Stimulated activated CD4-positive, alpha-beta T cell treated with anti-CD3 and anti-CD28 coated beads, Interleukin-15, amount 100 ng/mL, for 24 hours (primary cell): ENCODE measurements at regions not wholly inside any gene's neighbourhood (a gene's known extent, or its start where the extent isn't known, plus 50 kb on each side); places are given as distances from the start of the nearest gene placed in this dataset.

Experiments used
- DNase-seq: peaks from one replicate; pipeline ENCODE4 v3.0.0-alpha.2; 2020

DNA sequence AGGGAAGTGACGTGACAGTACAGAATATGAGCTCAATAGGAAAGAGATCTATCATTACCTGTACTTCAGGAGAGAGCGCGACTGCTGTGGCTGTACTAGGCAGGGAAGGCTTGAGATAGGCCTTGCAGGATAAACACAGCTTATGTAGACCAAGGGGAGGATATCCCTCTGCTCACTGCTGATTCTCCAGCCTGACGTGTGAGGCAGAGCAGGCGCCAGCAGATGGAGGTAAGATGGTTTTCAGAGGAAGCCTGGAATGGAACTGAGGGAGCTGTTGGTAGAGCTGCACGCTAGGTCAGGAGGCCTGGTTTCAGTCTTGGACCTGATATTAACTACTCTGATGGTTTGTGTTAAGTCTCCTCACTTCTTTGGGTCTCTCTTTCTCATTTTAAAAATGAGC is 291.4 kb downstream of the YTHDC2 start:
- DNase-seq, result no peak

DNA sequence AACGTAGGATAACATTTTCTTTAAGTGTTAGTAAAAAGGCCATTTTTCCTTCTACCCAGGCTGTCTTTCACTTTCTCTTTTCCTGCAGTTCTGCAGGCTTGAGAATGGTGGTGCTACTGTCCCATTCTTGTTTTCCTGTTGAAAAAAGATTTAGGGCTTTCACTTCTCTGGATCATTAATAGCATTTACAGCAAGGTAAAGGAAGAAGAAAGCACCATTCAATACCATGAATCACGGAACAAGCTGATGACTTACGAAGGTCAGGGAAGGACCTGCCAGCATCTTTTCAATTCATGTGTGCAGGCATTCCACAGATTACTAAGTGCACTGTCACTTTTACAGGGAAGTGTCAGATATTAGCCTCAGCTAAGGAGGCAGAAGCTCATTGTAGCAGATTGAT is 292.8 kb downstream of the YTHDC2 start:
- DNase-seq, result no peak

DNA sequence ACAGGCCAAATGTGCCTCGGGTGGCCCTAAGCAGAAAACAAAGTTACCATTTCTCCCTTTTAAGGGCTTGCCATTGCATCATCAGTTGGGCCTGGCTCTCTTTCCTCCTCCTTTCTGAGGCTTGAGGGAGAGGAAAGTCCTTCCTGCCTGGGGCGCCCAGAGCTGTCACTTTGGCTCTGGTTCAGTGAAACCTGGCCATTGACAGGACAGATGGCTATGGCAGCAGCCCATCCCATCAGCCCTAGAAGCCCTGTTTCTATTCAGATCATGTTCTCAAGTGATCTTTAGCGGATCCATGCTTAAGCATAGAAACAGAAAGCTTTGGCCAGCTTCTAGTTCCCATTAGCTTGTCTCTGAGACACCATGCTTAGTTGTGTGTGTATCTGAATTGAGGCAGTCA is 293.4 kb downstream of the YTHDC2 start:
- DNase-seq, result no peak

DNA sequence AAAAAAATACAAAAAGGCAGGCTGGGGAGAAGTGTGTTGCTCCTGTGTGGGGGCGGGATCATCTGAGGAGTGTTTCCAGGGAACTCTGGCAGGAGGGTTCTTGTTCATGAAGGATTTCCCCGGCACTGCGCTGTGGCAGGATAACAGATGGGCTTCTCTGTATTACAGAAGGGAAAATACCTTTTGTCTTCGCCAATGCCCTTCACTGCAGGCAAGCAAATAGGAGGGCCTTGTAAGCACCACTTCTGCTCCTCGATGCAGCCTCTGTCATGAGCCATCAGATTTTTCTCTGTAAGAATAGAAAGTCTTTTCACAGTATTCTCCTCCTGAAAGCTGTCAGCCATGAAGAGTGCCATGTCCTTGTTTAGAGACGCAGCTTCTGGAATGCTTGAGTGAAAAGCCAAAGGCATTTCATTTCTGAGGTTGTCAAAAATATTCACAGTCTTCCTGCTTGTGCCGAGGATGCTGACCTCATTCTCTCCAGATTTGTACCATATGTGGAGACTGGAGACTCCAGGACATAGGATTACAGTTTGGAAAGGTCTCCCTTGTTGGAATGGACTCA is 294.0 kb downstream of the YTHDC2 start:
- DNase-seq, result no peak

DNA sequence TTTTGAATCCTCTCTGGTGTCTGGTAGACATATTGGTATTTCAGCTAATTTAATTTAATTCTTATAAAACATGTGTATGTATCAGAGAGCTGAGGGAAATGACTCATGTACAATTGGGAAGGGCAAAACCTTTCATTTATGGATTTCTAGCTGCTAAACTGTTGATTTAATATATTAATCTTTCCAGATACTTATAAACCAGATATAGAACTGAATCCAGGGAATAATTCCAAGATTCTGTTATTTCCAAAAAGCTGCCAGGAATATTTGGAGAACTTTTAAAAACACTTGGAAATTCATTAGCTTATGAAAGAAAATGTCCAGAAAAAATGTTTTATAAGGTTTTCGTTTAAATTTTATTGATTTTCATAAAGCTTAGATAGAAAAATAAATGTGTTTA is 295.5 kb downstream of the YTHDC2 start:
- no peak for DNase-seq

DNA sequence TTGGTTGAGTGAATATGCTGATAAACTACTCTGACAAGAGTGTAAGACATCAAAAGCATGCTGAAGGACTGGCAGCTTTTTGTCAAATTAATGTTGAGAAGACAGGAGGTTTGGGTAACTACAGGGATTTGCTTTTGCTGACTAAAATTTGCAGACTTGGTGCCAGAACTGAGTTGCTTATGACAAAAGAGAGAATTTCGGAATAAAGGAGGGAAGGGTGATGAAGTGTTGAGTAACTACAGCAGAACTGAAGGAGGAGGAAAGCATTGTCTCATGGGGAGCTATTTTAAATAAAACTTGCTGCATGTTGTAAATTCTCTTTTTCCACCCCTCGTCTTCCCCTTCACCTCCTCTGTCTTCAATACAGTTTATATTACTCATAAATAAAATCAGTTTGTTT is 296.1 kb downstream of the YTHDC2 start:
- no peak for DNase-seq

DNA sequence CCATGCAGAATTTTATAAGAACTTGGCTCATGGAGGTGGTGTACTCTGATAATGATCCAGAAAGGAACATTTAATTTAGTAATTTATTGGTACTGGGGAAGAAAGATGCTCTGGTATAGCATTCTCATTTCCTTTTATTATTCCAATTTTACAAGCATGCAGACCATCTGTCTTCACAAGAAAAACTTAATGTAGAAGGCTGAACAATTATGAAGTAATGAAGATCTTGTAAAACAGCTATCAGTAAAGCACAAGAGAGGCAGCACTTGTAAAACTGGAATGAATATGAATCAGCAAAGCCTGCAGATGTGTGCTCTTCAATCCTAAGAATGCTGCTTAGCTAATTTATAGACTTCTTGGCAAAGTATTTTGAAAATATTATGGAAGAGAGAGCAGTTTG is 300.0 kb downstream of the YTHDC2 start:
- no peak for DNase-seq

DNA sequence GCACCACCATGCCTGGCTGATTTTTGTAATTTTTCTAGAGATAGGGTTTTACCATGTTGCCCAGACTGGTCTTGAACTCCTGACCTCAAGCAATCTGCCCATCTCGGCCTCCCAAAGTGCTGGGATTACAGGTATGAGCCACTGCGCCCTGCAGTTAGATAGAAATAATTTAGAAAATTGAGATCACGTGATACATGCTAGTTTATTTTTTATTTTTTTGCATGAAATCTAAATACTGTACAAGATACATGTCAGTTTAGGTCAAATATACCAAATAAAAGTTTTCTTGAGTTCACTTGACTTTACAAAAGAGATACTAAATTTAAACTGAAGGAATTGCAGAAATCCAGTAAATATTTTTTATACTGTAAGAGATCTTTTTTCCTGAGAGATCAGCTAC is 304.2 kb downstream of the YTHDC2 start:
- DNase-seq, result no peak

DNA sequence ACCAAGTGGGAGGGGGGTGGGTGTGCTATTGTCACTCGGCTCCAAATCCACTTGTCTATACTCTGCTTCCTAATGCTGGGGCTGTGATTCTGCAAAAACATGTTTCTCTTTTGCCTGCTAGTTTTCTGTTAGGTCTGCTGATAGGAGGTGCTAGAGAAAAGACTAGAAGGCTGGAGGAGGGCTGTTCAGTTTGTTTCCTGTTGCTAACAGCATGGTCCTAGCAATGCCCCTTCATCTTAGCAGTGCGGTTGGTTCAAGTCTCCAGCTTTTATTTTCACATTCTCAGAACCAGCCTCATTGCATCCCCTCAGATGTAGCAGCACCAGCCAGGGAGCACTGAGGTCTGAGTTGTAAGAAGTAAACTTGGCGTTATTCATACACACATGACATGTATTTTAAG is 310.2 kb downstream of the YTHDC2 start:
- DNase-seq, result no peak

DNA sequence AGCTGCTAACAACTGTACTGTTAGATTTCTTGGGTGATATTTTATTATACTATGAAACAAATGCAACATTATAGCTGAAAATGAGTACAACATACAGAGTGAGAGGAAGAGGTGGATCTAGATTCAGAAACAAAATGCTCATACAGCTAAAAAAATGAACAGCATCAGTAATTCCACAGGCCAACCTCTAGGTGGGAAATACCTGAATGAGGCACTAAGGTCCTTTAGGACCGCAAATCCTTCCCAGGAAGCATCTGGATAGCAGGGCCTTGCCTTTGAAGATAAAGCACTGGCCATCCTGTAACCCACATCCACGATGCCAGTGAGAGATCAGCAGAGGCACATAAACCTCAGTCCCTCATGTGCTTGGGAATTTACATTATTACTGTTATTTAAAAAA is 310.8 kb downstream of the YTHDC2 start:
- no peak for DNase-seq

DNA sequence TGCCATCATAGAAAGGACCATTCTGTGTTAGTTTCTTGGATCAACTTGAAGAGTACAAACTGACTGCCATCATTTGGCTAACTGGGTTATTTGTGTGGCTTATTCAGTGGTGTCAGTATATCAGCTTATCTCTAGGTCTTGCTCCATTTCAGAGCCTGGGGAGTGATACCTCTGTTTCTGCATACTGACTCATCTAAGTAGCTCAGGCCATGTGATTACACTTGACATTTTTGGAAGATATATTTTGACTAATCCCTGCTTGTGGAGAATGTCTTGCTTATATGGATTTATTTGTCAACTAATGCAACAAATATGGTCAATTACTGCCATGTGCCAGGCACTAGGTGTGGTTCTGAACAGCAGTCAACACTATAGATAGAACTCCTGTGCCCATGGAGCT is 311.7 kb downstream of the YTHDC2 start:
- DNase-seq, result no peak

DNA sequence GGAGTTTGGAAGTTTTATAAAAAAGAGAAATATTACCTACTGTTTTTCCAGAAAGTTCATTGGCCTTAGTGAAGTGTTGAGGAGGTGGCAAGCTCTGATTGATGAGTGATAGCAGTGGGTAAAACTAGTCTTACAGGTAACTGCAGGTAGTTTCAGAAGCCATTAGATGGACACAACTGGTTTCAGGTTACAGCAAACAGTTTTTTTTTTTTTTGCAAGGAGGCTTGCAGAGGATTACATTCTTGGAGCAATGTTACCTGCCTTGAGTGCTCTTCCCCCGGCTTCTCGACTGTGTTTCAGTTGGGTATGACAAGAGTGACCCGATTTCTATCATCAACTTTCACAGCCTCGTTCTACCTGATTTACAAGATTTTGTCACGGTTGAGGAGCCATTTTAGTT is 333.4 kb downstream of the YTHDC2 start:
- no peak for DNase-seq

DNA sequence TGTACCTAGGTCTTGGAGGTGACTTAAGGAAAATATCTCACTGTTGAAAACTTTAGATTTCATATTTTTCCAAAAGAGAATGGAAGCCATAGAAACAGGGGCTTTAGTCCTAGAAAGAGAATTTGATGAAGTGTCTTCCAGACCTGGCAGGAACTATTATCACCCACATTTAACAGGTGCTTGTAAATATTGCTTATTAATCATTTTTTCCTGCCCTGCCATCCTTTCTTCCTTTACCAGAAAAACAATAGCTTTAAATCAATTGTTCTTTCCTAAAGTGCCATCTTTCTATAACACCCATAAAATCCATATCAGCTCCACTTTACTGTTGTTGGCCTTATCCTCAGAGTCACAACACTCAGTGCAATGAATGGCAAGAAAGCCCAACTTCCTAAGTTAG is 350.9 kb downstream of the YTHDC2 start:
- DNase-seq, result no peak

DNA sequence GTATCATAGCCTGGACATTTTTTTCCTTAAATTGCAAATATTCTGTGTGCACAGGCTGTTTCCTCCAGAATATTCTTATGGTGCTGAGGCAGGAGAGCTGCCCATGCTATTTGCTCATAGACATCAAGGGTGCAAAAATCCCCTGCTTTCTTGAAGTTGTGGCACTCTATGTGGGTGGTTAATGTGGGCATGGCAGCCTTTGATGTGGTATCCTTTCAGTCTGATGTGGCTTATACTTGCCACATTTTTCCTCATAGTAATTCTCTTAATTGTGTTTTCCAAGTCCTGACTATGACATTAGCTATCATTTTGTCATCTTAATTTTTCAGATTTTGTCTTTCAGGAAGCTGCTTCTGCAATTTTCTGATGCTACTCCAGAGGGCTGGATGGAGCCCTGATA is 353.3 kb downstream of the YTHDC2 start:
- DNase-seq, result no peak

DNA sequence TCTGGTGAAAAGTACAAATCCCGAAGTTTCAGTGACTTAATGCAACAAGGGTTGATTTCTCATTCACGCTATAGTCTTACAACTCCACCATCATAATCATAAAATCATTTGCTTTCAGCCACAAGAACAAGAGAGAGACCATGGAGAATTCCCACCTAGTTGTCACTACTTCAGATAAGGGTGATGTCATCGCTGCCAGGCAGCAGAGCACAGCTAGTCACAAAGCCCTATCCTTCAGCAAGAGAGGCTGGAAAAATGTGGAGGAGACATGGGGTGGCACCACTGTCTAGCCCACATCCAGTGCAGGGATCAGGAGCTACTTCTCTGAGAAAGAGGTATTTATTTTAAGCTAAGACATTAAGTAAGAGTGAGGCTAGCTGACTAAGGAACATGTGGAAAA is 356.1 kb downstream of the YTHDC2 start:
- no peak for DNase-seq

DNA sequence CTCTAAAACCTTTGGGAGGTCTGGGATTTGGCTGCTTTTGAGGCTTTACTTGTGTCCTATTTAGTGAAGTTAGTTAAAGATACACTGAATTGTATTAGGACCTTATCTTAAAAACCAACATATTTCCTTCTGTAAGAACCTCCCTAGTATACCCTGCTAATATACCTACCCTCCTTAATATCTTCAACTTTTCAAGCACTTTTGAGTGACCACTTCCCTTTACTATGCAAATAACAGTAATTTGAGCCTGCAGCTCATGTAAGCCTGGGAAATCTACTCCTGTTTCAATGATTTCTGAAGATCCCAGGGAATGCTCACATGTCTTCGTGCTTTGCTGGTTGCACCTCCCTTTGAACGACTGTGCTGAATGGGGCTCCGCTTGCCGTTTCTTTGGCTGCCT is 358.5 kb downstream of the YTHDC2 start:
- DNase-seq, result no peak

DNA sequence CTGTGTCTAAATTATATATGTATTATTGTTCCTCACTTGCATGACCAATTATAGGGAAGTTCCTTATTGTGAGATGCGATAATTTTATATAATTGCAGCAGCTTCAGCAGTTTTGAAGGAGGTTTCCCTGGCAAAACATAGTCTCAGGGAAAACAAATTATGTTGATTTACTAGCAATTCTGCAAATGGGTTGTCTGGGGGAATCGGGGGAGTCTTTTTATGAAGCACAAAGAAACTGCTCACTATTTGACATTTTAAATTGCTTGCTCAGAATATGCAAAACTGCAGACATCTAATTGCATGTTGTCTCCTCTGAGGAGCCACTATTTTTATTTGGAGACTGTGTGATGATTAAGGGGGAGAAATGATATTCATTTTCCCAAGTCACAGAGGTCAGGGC is 361.6 kb downstream of the YTHDC2 start:
- no peak for DNase-seq

DNA sequence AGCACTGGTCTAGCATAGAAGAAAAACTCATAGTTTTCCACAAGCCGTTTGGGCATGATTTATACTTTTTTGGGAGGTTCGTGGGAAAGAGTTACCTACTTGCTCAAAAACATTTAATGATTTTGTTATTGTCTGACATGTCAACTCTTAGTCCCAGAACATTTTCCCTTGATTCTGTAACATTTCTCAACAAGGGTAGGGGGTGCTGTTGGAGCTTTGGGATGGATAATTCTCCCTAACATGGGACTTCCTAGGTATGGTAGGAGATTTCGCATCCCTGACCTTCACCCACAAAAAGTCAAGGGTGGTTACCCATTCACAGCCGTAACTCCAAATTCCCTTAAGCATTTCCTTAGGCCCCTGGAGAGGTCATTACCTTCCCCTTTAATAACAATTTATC is 378.0 kb downstream of the YTHDC2 start:
- no peak for DNase-seq

DNA sequence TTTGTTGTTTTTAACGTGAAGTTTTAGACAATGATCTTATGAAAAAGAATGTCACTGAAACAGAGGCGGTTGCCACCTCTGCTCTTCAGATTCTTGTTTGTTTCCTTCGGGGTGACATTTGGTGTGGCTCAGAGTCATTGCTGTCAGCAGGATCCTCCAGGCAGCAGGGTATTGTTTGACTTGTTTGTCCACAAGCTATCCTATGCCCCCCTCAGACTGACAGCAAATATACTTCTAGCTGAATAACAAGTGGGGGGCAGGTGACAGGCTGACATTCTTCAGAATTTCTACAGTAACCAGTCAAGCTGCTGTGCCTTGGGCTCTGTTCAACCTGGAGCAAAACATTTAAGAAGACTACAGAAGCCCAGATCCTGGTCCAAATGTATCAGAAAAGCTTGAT is 383.3 kb downstream of the YTHDC2 start:
- no peak for DNase-seq

DNA sequence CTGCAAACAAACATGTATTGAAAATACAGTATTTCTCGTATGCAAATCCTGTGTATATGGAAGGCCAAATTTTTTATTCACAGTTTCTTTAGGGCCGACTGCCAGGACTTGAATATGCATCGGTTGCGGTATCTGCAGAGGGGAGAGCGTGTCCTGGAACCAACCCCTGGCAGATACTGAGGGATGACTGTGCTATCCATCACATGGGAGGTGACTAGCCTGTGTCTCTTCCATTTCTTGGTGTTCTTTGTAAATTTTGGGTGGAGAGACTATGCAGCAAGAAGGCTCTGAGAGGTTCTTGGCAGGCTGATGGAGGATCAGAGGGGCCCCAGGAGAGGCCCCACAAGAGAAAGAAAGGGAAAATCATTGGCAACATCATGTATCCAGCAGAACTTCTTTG is 384.3 kb downstream of the YTHDC2 start:
- no peak for DNase-seq

DNA sequence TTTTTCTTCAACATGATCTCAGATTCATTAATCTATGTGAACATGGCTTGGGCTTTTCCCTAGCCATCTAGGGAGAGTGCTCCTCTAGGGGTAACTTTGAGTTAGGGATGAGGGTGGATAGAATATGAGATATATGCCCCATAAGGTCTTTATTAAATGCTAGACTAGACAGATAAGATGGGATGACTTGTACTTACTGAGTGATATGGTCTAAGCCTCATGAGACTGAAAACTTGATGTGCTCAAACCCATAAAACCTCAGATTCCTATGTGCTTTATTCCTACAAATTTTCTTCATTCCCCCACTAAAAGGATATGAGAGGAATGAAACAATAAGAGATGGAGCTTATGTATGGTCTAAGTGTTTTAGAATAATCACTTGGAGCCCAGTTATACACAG is 386.6 kb downstream of the YTHDC2 start:
- no peak for DNase-seq

DNA sequence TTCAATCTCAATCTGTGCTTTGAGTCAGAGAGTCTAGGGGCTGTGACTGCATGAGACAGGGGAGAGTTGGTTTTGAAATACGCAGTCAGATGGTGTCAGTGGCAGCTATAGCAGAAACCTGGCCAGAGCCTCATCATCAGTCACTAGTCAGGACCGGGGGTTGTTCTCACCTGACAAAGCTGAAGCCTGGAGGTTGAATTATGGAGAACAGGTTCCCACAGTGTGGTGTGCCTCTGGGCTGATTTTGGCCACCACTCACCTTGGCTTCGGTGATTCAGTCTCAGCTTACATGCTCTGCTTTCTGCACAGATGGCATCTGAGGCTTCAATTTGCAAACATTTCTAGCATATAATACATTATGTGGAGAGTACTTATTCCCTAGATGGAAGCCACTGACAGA is 387.3 kb downstream of the YTHDC2 start:
- no peak for DNase-seq

DNA sequence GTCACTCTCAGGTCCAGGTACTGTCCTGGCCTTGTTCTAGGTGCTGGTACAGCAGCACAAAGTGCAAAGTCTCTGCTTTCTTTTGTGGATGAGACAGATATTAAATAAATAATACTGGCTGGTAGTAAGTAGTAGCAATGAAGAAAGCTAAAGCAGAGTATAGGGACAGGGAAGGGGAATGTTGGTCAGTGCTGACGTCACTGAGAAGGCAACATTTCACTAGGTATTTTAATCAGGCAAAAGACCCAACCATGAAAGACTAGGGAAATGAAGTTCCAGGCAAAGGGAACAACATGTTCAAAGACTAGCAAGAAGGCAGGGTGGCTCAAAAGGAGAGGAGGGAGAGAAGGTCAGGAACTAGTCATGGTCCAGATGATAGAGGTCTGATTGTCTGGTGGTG is 388.2 kb downstream of the YTHDC2 start:
- no peak for DNase-seq

DNA sequence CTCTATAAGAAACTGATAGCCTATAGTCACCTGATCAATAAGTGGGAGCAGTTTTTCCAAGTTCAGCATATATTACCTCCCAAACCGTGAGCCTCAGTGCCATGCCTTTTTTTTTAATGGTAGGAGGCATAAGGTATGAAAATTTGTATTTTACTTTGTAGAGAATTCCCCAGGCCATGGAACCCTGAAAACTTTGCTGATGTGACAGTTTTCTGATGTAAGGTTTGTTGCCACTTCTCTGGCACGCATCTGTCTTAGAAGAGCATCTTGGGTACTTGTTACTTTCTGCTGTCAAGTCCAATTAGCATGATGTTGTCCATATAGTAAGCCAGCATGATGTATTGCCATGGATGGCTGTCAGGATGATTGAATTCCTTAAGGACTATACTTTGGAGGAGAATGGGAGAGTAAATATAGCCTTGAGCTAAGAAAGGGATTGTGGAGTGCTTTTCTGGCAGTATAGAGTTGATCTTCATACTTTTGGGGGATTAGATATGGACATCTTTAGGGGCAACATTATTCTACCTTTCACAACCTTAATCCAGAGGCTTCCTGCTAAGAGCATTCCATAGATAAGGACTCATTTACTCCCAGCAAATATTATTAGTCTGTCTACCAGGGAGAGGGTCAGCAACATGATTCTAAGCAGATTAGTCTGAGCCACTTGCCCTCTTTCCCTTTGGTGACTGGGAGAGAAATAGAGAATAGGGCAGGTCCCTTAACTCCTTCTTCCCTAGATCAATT is 389.6 kb downstream of the YTHDC2 start:
- DNase-seq, result no peak

DNA sequence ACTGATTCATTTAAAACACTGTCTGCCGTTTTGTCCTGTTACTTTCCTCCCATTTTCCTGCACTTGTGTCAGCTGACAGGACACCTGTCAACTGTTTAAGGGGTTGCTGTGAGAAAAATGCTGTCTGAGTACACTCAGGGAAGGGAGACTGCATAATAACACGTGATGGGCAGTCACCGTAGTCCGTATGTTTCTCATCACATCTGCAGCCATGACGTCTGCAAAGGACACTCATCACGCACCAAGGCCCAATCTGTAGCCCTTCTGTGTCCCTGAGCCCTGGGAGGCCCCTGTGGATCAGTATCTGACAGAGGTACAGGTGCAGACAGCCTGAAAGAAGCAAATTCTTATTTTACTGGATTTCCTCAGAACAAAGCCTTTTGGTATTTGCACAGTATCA is 396.3 kb downstream of the YTHDC2 start:
- DNase-seq, result no peak
